Right lobe of liver (tissue), 6 donors: ENCODE measurements at regions not wholly inside any gene's neighbourhood (a gene's known extent, or its start where the extent isn't known, plus 50 kb on each side); places are given as distances from the start of the nearest gene placed in this dataset.

Source experiments
- ATAC-seq, 4 donors: fragments of 200-7000 bp; cut with Tn5 transposase; one replicate each; pipeline ENCODE4 v1.9.1; 2020; ENCODE audit warnings: mild to moderate bottlenecking in 4 of 4, moderate library complexity in 4 of 4
- DNase-seq, 3 donors: peaks; one replicate each; pipeline ENCODE4 v3.0.0-alpha.2; 2020
- H3K27ac ChIP-seq, 3 donors: fragments of 200-600 bp; one replicate each; pipeline ENCODE4 v1.8.0; 2022
- H3K27me3 ChIP-seq, 2 donors: fragments of 200-600 bp; one replicate each; pipeline ENCODE4 v1.8.0; 2022
- H3K36me3 ChIP-seq, 4 donors: fragments of 200-600 bp; sonication (generic) in 1 of 4; one replicate each; pipeline versions ENCODE4 v1.5.1 to v1.8.0; 2017 to 2022; ENCODE audit warnings: control low read depth in 1 of 4
- H3K4me1 ChIP-seq, 4 donors: fragments of 200-600 bp; sonication (generic) in 1 of 4; one replicate each; pipeline versions ENCODE4 v1.5.1 to v1.8.0; 2017 to 2022; ENCODE audit warnings: control low read depth in 1 of 4
- H3K4me3 ChIP-seq, 3 donors: fragments of 200-600 bp; one replicate each; pipeline ENCODE4 v1.8.0; 2022
- H3K9me3 ChIP-seq, 4 donors: fragments of 200-600 bp; sonication (generic) in 1 of 4; one replicate each; pipeline versions ENCODE4 v1.5.1 to v1.8.0; 2017 to 2022; ENCODE audit warnings: control low read depth in 1 of 4
- POLR2A ChIP-seq: fragments of 450-650 bp; IDR thresholded peaks from one replicate; pipeline ENCODE4 v1.6.1; 2017; ENCODE audit warnings: antibody characterized with exemption, mild to moderate bottlenecking
- WGBS: methylation state at CpG from one replicate; pipeline ENCODE4 v1.1.6; 2018; ENCODE audit warnings: low coverage, low lambda C conversion rate; ENCODE audit not compliant: insufficient coverage; ENCODE audit errors: missing lambda C conversion rate; 5-methylcytosine and 5-hydroxymethylcytosine counted together
- intact Hi-C, 2 donors: fragments of 100-400 bp; cut with DNase I; formaldehyde crosslinking; loops; one replicate each; pipeline versions ENCODE4 v1.11.2 to v1.14.1; 2022
- TF ChIP-seq, protein P1 (sequence below), 4 donors: fragments of 200-600 bp in 3 of 4; fragments of 450-650 bp in 1 of 4; IDR thresholded peaks; one replicate each; pipeline versions ENCODE4 v1.5.1 to v1.8.0; 2016 to 2022; ENCODE audit warnings: antibody characterized with exemption in 4 of 4, mild to moderate bottlenecking in 2 of 4
- donor health status: DM: no; HTN: yes; CAD: no.
- donor health status: DM: no; HTN: no; CAD: no.
- donor health status: DM: no; HTN: no; CAD: no.
- donor health status: DM: no; HTN: yes; CAD: no.
- donor health status: DM: no; HTN: yes; CAD: no.

DNA sequence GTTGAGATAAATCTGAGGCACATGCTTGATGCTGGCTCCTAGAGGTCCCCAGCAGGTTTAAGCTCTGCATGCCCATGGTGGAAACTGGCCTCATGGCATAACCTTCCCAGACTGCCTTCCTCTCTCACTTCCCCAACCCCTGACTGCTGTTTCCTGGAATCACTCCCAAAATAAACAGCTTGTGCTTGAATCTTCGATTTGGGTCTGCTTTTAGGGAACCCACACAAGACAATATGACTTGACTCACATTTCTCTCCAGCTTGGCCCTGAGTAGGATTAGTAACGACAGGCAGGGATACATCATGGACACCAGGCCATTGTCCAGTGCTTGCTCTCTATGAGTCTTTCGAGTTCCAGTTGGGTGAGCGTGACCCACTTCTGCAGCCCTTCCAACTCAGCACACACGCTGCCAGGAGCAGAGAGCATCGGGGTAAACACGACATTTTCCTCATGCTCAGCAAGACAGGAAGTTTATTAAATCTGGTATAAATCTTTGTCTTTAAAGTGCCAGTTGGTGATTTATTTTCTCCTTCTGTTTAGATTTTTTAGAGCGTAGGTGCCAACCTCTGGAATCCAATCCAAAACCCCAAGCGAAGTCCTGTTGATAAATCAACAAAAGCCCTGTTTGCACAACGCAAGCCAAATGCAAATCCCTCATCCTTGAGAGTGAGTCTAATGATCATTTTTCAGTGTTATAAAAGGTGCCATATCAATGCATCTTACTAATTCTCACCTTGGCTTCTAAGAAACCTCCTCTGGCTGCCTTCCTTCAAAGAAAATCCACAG is 135.0 kb downstream of the FOXA2 start:
- intact Hi-C loops = no loop called here
- Histone ChIP-seq H3K27me3 (no peaks in the 10 kb centered on the region), H3K9me3 (no peaks in the 10 kb centered on the region), H3K4me3 (no peak overlapping the region), H3K36me3 (no peaks in the 10 kb centered on the region), H3K4me1 (peaks cover 0 to 38% (median 12%) of the 10 kb centered on the region in 4 donors), H3K27ac (peak overlapping the region in 2 of 3 donors; percentile 23 to 76)
- 8% methylated on average over 8 of the region's 10 CpGs for WGBS
- DNase-seq (peak in 2 of 3 donors; percentile 42 to 71), ATAC-seq (peak; percentile 60 to 73 (median 66))
- TF ChIP-seq, protein P1, sequence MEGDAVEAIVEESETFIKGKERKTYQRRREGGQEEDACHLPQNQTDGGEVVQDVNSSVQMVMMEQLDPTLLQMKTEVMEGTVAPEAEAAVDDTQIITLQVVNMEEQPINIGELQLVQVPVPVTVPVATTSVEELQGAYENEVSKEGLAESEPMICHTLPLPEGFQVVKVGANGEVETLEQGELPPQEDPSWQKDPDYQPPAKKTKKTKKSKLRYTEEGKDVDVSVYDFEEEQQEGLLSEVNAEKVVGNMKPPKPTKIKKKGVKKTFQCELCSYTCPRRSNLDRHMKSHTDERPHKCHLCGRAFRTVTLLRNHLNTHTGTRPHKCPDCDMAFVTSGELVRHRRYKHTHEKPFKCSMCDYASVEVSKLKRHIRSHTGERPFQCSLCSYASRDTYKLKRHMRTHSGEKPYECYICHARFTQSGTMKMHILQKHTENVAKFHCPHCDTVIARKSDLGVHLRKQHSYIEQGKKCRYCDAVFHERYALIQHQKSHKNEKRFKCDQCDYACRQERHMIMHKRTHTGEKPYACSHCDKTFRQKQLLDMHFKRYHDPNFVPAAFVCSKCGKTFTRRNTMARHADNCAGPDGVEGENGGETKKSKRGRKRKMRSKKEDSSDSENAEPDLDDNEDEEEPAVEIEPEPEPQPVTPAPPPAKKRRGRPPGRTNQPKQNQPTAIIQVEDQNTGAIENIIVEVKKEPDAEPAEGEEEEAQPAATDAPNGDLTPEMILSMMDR (IDR thresholded peaks at IDR 0.05) = no peak
- no peak for TF ChIP-seq POLR2A

DNA sequence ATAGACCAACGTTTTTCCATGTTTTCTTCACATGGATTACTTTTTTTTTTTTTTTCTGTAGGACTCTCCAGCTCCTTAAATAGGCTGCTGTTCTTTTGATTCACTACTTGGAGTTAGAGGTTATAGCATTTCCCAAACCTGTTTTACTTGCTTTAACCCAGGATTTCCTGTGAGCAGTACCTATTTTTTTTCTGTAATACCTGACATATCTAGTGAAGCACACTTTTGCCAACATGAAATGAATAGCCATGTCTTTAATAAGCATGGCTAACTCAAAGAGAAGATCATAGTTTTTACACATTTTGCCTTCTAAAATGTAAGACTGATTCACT is 137.0 kb downstream of the FOXA2 start:
- H3K4me3 ChIP-seq = no peak overlapping the region
- TF ChIP-seq, protein P1 (IDR thresholded peaks at IDR 0.05) = no peak
- no peak for TF ChIP-seq POLR2A
- H3K4me1 ChIP-seq = peaks cover 0 to 27% (median 10%) of the 10 kb centered on the region in 4 donors
- intact Hi-C loops = no loop called here
- no peaks in the 10 kb centered on the region for H3K36me3 ChIP-seq
- H3K27ac ChIP-seq = no peak overlapping the region
- 67% methylated on average over 1 of the region's 1 CpG for WGBS
- no peak for DNase-seq
- H3K9me3 ChIP-seq = no peaks in the 10 kb centered on the region
- H3K27me3 ChIP-seq = no peaks in the 10 kb centered on the region
- ATAC-seq = no peak

DNA sequence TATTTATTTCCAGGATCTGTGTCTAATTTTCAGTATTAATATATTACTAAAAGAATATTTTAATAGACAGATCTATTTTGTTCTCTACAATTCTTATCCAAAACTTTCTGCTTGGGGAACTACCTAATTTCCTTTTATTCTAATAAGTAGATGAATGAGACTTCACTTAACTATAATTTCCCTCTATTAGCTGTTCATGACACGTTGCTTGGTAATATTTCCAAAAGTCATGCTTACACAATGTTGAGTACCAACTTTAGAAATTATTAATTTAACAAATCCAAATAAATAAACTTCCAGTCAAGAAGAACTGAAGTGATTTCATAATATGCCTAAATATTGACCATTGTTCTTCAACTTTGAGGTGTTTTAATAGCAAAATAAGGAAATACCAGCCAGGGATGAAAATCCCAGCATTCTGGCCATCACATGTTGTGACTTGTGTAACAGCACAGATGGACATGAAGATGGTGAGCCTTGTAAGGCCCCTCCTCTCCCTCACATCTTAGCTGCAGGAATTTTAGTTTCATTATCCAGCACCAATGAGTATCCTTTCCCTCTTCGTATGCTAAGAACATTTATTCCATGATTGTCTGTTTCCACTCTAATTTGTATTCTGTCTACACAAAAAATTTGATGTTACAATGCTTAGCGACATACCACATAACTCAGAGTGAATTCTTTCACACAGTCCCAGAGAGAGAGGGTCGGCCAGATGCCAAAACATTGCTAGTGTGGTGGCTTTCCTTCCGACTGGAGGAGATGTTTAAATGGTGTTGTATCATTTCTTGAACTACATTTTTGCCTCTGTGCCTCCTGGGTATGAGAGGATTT is 137.5 kb downstream of the FOXA2 start:
- intact Hi-C loops = no loop called here
- H3K4me1 ChIP-seq = peaks cover 0 to 22% (median 10%) of the 10 kb centered on the region in 4 donors
- ATAC-seq (no peak), DNase-seq (no peak)
- no peaks in the 10 kb centered on the region for H3K36me3 ChIP-seq
- no peak for TF ChIP-seq POLR2A
- TF ChIP-seq, protein P1 (IDR thresholded peaks at IDR 0.05) = no peak
- no peak overlapping the region for H3K4me3 ChIP-seq
- no peak overlapping the region for H3K27ac ChIP-seq
- H3K9me3 ChIP-seq = no peaks in the 10 kb centered on the region
- WGBS = 62% methylated on average over 5 of the region's 5 CpGs
- no peaks in the 10 kb centered on the region for H3K27me3 ChIP-seq

DNA sequence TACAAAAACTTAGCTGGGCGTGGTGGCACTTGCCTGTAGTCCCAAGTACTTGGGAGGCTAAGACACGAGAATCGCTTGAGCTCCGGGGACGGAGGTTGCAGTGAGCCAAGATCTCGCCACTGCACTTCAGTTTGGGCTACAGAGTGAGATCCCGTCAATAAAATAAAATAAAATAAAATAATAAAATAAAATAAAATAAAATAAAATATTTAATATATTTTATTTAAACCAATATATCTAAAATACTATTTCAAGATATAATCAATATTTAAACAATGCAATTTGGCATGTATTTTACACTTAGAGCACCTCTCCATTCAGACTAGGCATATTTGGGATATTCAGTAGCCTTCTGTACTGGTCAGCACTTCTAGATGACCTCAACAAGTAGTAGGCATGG is 142.1 kb downstream of the FOXA2 start:
- H3K27ac ChIP-seq = no peak overlapping the region
- no peaks in the 10 kb centered on the region for H3K9me3 ChIP-seq
- no peaks in the 10 kb centered on the region for H3K36me3 ChIP-seq
- no peak for DNase-seq
- peaks cover 0 to 6% (median 2%) of the 10 kb centered on the region in 4 donors for H3K4me1 ChIP-seq
- ATAC-seq = no peak
- no peak overlapping the region for H3K4me3 ChIP-seq
- H3K27me3 ChIP-seq = no peaks in the 10 kb centered on the region
- 93% methylated on average over 7 of the region's 7 CpGs for WGBS
- no peak for TF ChIP-seq POLR2A
- TF ChIP-seq, protein P1 (IDR thresholded peaks at IDR 0.05) = no peak
- intact Hi-C loops = no loop called here
